ENCODE measurements at regions not wholly inside any gene's neighbourhood (a gene's known extent, or its start where the extent isn't known, plus 50 kb on each side); places are given as distances from the start of the nearest gene placed in this dataset.

- TF ChIP-seq, protein P1, sequence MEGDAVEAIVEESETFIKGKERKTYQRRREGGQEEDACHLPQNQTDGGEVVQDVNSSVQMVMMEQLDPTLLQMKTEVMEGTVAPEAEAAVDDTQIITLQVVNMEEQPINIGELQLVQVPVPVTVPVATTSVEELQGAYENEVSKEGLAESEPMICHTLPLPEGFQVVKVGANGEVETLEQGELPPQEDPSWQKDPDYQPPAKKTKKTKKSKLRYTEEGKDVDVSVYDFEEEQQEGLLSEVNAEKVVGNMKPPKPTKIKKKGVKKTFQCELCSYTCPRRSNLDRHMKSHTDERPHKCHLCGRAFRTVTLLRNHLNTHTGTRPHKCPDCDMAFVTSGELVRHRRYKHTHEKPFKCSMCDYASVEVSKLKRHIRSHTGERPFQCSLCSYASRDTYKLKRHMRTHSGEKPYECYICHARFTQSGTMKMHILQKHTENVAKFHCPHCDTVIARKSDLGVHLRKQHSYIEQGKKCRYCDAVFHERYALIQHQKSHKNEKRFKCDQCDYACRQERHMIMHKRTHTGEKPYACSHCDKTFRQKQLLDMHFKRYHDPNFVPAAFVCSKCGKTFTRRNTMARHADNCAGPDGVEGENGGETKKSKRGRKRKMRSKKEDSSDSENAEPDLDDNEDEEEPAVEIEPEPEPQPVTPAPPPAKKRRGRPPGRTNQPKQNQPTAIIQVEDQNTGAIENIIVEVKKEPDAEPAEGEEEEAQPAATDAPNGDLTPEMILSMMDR (IDR thresholded peaks at IDR 0.05; ENCODE audit: low read depth, low read length): no peak
- TF ChIP-seq POLR2A (IDR thresholded peaks at IDR 0.05; ENCODE audit: extremely low read depth, insufficient read length): no peak
- TF ChIP-seq, protein P2, sequence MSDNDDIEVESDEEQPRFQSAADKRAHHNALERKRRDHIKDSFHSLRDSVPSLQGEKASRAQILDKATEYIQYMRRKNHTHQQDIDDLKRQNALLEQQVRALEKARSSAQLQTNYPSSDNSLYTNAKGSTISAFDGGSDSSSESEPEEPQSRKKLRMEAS (IDR thresholded peaks at IDR 0.05; ENCODE audit: low read depth, low read length): no peak
- no peak for TF ChIP-seq MYC (IDR thresholded peaks at IDR 0.05; ENCODE audit: low read depth, low read length)
Measured at GRCh38 chr10:88131511-88132139, 268.2 kb downstream of the PTEN start.

Data from NB4 (cell line).